ENCODE measurements at regions not wholly inside any gene's neighbourhood (a gene's known extent, or its start where the extent isn't known, plus 50 kb on each side); places are given as distances from the start of the nearest gene placed in this dataset.

- peaks cover 8% of the 10 kb centered on the region for H3K9me3 Mint-ChIP-seq
- no peaks in the 10 kb centered on the region for H3K4me1 Mint-ChIP-seq
- H3K4me3 Mint-ChIP-seq = no peak overlapping the region
- H3K27ac Mint-ChIP-seq = no peak overlapping the region
- H3K27me3 Mint-ChIP-seq = peaks cover 36% of the 10 kb centered on the region
- ATAC-seq = no peak
- peaks cover 6% of the 10 kb centered on the region for H3K36me3 Mint-ChIP-seq
Observed at GRCh38 chr7:25368599-25369201, 140.4 kb upstream of the NPVF start.

- no peaks in the 10 kb centered on the region for H3K4me1 Mint-ChIP-seq
- H3K9me3 Mint-ChIP-seq = peaks cover 8% of the 10 kb centered on the region
- ATAC-seq = no peak
- H3K27ac Mint-ChIP-seq = no peak overlapping the region
- H3K4me3 Mint-ChIP-seq = no peak overlapping the region
- peaks cover 36% of the 10 kb centered on the region for H3K27me3 Mint-ChIP-seq
- peaks cover 6% of the 10 kb centered on the region for H3K36me3 Mint-ChIP-seq
Observed at GRCh38 chr7:25369786-25370185, 141.5 kb upstream of the NPVF start.

GRCh38 chr7:25371972-25372371 is 143.7 kb upstream of the NPVF start:
- H3K4me1 Mint-ChIP-seq = no peaks in the 10 kb centered on the region

GRCh38 chr7:25375805-25376600 is 147.7 kb upstream of the NPVF start:
- Mint-ChIP-seq H3K36me3 (peaks cover 6% of the 10 kb centered on the region), H3K9me3 (peaks cover 11% of the 10 kb centered on the region), H3K4me3 (no peak overlapping the region), H3K4me1 (no peaks in the 10 kb centered on the region), H3K27ac (no peak overlapping the region), H3K27me3 (peaks cover 9% of the 10 kb centered on the region)
- ATAC-seq = no peak

More at GRCh38 chr7:25371972-25372371, 143.7 kb upstream of the NPVF start:
- no peak for ATAC-seq
- H3K9me3 Mint-ChIP-seq = peaks cover 8% of the 10 kb centered on the region
- peaks cover 27% of the 10 kb centered on the region for H3K27me3 Mint-ChIP-seq
- H3K36me3 Mint-ChIP-seq = peaks cover 6% of the 10 kb centered on the region
- H3K27ac Mint-ChIP-seq = no peak overlapping the region
- no peak overlapping the region for H3K4me3 Mint-ChIP-seq

- H3K9me3 Mint-ChIP-seq = peaks cover 3% of the 10 kb centered on the region
- no peak overlapping the region for H3K4me3 Mint-ChIP-seq
- no peak overlapping the region for H3K27ac Mint-ChIP-seq
- H3K27me3 Mint-ChIP-seq = no peaks in the 10 kb centered on the region
- ATAC-seq = no peak
- no peaks in the 10 kb centered on the region for H3K4me1 Mint-ChIP-seq
- no peaks in the 10 kb centered on the region for H3K36me3 Mint-ChIP-seq
Observed at GRCh38 chr7:25379351-25380300, 151.3 kb upstream of the NPVF start.

GRCh38 chr7:25381818-25382589 is 153.7 kb upstream of the NPVF start:
- no peak overlapping the region for H3K27ac Mint-ChIP-seq
- no peak for ATAC-seq
- no peaks in the 10 kb centered on the region for H3K4me1 Mint-ChIP-seq
- H3K4me3 Mint-ChIP-seq = no peak overlapping the region
- H3K36me3 Mint-ChIP-seq = no peaks in the 10 kb centered on the region
- peaks cover 3% of the 10 kb centered on the region for H3K9me3 Mint-ChIP-seq
- H3K27me3 Mint-ChIP-seq = no peaks in the 10 kb centered on the region

GRCh38 chr7:25382869-25383268 is 154.6 kb upstream of the NPVF start:
- no peak overlapping the region for H3K27ac Mint-ChIP-seq
- no peak for ATAC-seq
- no peaks in the 10 kb centered on the region for H3K36me3 Mint-ChIP-seq
- no peak overlapping the region for H3K4me3 Mint-ChIP-seq
- H3K4me1 Mint-ChIP-seq = no peaks in the 10 kb centered on the region
- H3K27me3 Mint-ChIP-seq = no peaks in the 10 kb centered on the region
- H3K9me3 Mint-ChIP-seq = peaks cover 3% of the 10 kb centered on the region

- Mint-ChIP-seq H3K4me3 (no peak overlapping the region), H3K27me3 (no peaks in the 10 kb centered on the region), H3K27ac (no peak overlapping the region), H3K9me3 (no peaks in the 10 kb centered on the region), H3K36me3 (no peaks in the 10 kb centered on the region), H3K4me1 (no peaks in the 10 kb centered on the region)
- no peak for ATAC-seq
Observed at GRCh38 chr7:25383402-25383801, 155.1 kb upstream of the NPVF start.

GRCh38 chr7:25384788-25385505 is 156.7 kb upstream of the NPVF start:
- no peak overlapping the region for H3K4me3 Mint-ChIP-seq
- ATAC-seq = no peak
- H3K9me3 Mint-ChIP-seq = no peaks in the 10 kb centered on the region
- H3K27me3 Mint-ChIP-seq = peaks cover 12% of the 10 kb centered on the region
- no peaks in the 10 kb centered on the region for H3K4me1 Mint-ChIP-seq
- no peaks in the 10 kb centered on the region for H3K36me3 Mint-ChIP-seq
- H3K27ac Mint-ChIP-seq = no peak overlapping the region

GRCh38 chr7:25385506-25386136 is 157.3 kb upstream of the NPVF start:
- no peak overlapping the region for H3K27ac Mint-ChIP-seq
- H3K4me3 Mint-ChIP-seq = no peak overlapping the region
- H3K4me1 Mint-ChIP-seq = no peaks in the 10 kb centered on the region
- H3K36me3 Mint-ChIP-seq = no peaks in the 10 kb centered on the region
- ATAC-seq = no peak
- H3K9me3 Mint-ChIP-seq = no peaks in the 10 kb centered on the region
- H3K27me3 Mint-ChIP-seq = peaks cover 12% of the 10 kb centered on the region

- Mint-ChIP-seq H3K4me1 (no peaks in the 10 kb centered on the region), H3K9me3 (no peaks in the 10 kb centered on the region), H3K4me3 (no peak overlapping the region), H3K27ac (no peak overlapping the region), H3K27me3 (peaks cover 12% of the 10 kb centered on the region), H3K36me3 (no peaks in the 10 kb centered on the region)
- no peak for ATAC-seq
Observed at GRCh38 chr7:25386311-25386744, 158.0 kb upstream of the NPVF start.

- Mint-ChIP-seq H3K4me1 (no peaks in the 10 kb centered on the region), H3K27me3 (peaks cover 12% of the 10 kb centered on the region), H3K4me3 (no peak overlapping the region), H3K9me3 (no peaks in the 10 kb centered on the region), H3K27ac (no peak overlapping the region), H3K36me3 (no peaks in the 10 kb centered on the region)
- no peak for ATAC-seq
Observed at GRCh38 chr7:25388681-25389080, 160.4 kb upstream of the NPVF start.

- no peaks in the 10 kb centered on the region for H3K4me1 Mint-ChIP-seq
- no peak overlapping the region for H3K27ac Mint-ChIP-seq
- no peaks in the 10 kb centered on the region for H3K9me3 Mint-ChIP-seq
- H3K36me3 Mint-ChIP-seq = no peaks in the 10 kb centered on the region
- no peak overlapping the region for H3K4me3 Mint-ChIP-seq
- peaks cover 12% of the 10 kb centered on the region for H3K27me3 Mint-ChIP-seq
- no peak for ATAC-seq
Observed at GRCh38 chr7:25389489-25390106, 161.3 kb upstream of the NPVF start.
